Gastrocnemius medialis (tissue), 4 donors: ENCODE measurements at regions not wholly inside any gene's neighbourhood (a gene's known extent, or its start where the extent isn't known, plus 50 kb on each side); places are given as distances from the start of the nearest gene placed in this dataset.

ENCODE experiments used
- POLR2A ChIP-seq, 2 donors: fragments of 450-650 bp; IDR thresholded peaks; one replicate each; pipeline ENCODE4 v1.6.1; 2017; ENCODE audit warnings: antibody characterized with exemption in 2 of 2, mild to moderate bottlenecking in 2 of 2, moderate library complexity in 2 of 2
- TF ChIP-seq, protein P1 (sequence below), 5 experiments: fragments of 450-650 bp in 3 of 5; fragments of 200-600 bp in 2 of 5; sonication (generic) in 2 of 5; IDR thresholded peaks in 4 of 5; conservative IDR thresholded peaks in 1 of 5; 1 replicate in 4 of 5; 2 replicates in 1 of 5; pipeline ENCODE4 v1.5.1; 2016 to 2019; ENCODE audit warnings: antibody characterized with exemption in 5 of 5, mild to moderate bottlenecking in 3 of 5, moderate library complexity in 3 of 5

DNA sequence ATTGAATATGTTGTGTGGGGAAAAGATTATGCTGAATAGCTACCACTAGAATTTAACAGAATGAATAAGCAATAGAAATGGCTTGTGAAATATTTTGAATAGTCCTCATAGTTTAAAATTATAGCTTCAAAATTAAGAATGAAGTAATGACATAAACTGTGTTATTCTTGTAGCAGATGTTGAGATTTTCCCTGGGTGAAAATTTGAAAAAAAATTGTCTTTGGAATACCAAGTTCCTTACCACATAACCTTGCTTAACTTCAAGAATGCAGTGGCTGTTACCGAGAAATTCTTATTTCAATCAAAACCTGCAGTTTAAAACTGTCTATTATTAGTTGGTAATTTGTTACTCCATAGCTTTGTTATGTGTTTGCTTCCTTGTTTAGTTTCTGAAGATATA lies 1268.6 kb downstream of the RAPGEF2 start:
- TF ChIP-seq, protein P1, sequence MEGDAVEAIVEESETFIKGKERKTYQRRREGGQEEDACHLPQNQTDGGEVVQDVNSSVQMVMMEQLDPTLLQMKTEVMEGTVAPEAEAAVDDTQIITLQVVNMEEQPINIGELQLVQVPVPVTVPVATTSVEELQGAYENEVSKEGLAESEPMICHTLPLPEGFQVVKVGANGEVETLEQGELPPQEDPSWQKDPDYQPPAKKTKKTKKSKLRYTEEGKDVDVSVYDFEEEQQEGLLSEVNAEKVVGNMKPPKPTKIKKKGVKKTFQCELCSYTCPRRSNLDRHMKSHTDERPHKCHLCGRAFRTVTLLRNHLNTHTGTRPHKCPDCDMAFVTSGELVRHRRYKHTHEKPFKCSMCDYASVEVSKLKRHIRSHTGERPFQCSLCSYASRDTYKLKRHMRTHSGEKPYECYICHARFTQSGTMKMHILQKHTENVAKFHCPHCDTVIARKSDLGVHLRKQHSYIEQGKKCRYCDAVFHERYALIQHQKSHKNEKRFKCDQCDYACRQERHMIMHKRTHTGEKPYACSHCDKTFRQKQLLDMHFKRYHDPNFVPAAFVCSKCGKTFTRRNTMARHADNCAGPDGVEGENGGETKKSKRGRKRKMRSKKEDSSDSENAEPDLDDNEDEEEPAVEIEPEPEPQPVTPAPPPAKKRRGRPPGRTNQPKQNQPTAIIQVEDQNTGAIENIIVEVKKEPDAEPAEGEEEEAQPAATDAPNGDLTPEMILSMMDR (IDR thresholded peaks at IDR 0.05 in 4 of 5, conservative IDR thresholded peaks at IDR 0.05 in 1 of 5): no peak
- TF ChIP-seq POLR2A (IDR thresholded peaks at IDR 0.05): no peak
